Stimulated activated CD8-positive, alpha-beta memory T cell treated with anti-CD3 and anti-CD28 coated beads, Interleukin-7, amount 100 ng/mL, for 48 hours (primary cell): ENCODE measurements at regions not wholly inside any gene's neighbourhood (a gene's known extent, or its start where the extent isn't known, plus 50 kb on each side); places are given as distances from the start of the nearest gene placed in this dataset.

Source experiments
- DNase-seq, 2 donors: peaks; one replicate each; pipeline ENCODE4 v3.0.0-alpha.2; 2020; ENCODE audit warnings: low read depth in 1 of 2; ENCODE audit errors: extremely low read depth in 1 of 2

GRCh38 chr2:196433116-196433515 lies 206.4 kb upstream of the CCDC150 start:
- DNase-seq: no peak

DNA sequence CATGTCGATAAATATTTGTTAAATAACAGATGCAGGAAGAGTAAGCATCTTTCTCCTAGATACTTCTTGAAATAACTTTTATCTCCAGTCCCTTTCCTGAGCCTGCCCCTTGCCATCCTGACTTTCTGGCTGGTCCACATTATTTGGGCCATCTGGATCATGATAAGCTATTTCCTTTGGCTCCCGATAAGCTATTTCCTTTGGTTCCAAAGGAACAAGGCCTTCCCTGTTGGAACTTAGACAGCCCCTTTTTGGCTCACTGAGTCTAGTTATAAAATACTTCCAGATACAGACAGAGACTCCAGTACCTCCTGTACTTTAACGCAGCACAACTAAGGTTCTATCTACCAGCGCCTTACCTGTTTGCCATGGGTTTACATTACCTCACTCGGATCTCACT lies 205.3 kb upstream of the CCDC150 start:
- no peak for DNase-seq

GRCh38 chr2:196435189-196435588 lies 204.3 kb upstream of the CCDC150 start:
- no peak for DNase-seq

DNA sequence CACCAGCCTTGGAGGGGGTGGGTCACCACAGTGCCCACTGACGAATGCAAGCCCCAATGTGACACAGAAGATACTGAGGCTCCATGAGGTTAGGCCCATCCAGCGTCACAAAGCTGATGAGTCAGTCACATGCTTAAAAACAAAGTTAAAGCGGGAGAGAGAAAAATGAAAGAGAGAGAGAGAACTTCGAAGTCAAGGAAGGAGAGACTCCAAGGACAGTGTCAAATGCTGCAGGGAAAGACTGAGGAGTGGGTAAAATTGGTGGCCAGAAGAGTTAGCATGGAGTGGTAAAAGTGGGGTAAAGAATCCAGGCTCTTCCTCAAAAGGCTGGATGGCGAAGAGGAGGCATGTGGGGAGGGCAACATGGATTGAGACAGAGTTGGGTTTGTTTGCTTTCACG lies 201.9 kb upstream of the CCDC150 start:
- no peak for DNase-seq

- no peak for DNase-seq
These were observed 199.8 kb upstream of the CCDC150 start for GRCh38 chr2:196439760-196440159.

DNA sequence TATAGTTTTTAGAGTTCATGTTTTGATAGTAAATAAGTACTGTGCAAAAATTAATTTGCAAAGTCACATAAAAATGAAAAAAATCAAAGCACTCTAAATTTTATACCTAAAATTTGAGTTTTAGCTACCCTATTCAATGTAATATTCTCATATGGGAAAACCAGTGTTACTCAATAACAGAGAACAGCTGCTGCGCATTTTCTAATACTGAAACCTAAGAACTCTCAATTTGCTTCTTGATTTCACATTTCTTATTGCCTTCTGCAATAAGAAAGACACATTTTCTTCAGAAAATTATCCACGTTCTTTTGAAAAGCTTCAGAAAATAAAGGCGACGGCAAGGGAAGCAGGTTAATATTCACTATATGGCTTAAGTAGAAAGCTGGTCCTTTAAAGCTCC lies 199.1 kb upstream of the CCDC150 start:
- no peak for DNase-seq

DNA sequence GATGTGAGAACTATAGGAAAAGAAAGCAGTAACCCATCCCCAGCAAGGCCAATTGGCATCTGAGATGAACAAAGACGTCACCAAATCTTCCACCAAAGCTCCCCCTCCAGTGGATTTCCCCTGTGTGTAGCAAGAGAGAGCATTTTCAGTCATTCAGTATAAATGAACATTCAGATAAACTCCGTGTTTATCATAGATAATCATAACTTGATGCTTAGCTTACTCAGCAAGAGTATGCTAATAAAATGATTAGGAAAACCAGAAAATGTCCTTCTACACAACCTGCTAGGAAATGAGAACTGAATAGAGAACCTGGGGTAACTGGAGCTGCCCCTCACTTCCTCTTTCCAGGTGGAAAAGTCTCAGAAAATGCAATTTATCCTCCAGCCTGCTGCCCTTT lies 198.0 kb upstream of the CCDC150 start:
- no peak for DNase-seq

- DNase-seq: no peak
These were observed 197.3 kb upstream of the CCDC150 start for GRCh38 chr2:196442211-196442610.

- no peak for DNase-seq
These were observed 195.1 kb upstream of the CCDC150 start for GRCh38 chr2:196444442-196444841.

DNA sequence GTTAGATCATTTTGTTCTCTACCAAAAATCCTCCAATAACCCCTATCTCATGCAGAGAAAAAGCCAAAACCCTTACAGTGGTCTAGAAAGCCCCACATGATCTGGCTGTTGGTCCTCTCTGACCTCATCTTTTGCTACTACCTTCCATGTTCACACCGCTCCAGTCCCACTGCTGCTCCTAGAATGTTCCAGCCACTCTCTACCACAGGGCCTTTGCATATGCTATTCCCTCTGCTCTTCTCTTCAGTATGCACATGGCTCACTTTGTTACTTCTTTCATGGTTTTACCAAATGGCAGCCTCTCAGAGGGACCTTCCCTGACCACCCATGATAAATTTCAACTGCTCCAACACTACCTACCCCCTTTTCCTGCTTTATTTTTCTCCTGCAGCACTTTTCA lies 193.5 kb upstream of the CCDC150 start:
- DNase-seq: no peak

DNA sequence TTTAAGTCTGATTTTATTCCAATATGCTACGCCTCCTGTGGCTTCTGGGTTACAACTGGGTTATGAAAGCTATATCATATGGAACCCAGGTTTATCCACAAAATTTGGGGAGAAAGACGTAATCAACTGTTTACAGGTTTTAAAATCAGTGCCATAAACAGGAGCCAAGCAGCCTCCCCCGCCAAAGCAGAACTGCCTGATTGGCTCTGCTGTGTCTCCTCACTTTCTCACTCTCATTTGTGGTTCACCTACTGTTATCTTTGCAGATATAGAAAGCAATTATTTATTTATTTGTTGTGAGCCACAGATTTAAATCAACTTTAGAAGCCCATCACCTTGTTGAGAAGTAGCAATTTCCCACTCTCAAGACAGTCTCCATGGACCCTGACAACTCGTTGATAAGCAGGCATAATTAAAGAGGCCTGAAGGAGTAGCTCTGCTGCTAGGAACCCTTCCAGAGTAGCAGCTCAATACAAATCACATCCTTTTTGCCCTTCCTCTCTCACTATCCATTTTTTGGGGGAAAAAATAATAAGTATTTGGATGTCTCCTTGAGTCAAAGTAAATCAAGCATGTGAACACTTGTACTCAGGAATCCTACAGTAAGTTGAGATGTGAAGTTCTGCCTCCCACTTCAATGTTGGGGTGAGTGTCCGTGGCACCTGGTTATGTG lies 191.0 kb upstream of the CCDC150 start:
- no peak for DNase-seq

DNA sequence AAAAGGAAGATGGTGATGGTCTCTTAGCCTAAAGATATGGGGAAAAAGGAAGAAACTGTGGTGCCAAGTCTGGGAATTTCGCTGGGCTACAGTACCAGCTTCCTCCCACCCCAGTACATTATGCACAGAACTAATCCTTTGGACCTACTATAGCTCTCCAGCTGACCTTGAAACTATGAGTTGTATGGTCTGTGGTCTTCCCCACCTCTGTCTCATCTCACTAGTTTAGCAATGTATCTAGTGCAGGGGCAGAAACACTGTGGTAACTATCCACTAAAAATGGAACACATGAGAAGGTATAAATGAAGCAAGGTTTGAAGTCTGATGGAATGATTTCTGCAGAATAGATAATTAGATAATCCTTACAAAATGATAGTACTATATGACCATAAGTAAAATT lies 190.4 kb upstream of the CCDC150 start:
- no peak for DNase-seq

GRCh38 chr2:196452758-196453157 lies 186.8 kb upstream of the CCDC150 start:
- DNase-seq: no peak

DNA sequence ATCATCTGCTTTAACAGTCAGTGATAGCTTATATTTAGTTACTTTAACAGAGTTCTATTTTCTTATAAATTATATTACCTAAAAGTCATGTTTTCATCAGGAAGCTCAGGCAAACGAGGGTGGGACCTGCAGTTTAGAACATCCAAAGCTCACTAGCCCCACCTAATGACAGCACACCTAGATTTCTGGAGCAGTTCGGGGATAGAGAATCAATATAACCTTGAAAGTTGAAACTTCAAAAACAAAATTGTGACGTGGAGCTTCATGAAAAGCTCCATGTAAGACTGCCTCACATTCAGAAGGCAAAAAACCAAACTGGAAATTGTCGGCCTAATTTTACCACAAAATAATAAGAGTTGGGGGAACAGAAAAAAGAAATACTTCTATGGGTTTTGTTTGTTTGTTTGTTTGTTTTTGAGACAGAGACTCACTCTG lies 185.9 kb upstream of the CCDC150 start:
- peak in 1 of 2 donors; percentile 2 for DNase-seq

- DNase-seq: no peak
These were observed 185.0 kb upstream of the CCDC150 start for GRCh38 chr2:196454492-196454891.

GRCh38 chr2:196459539-196459938 lies 180.0 kb upstream of the CCDC150 start:
- DNase-seq: no peak

- DNase-seq: no peak
These were observed 175.8 kb upstream of the CCDC150 start for GRCh38 chr2:196463706-196464105.

GRCh38 chr2:196464311-196464710 lies 175.2 kb upstream of the CCDC150 start:
- no peak for DNase-seq

- DNase-seq: no peak
These were observed 172.9 kb upstream of the CCDC150 start for GRCh38 chr2:196466581-196466980.

DNA sequence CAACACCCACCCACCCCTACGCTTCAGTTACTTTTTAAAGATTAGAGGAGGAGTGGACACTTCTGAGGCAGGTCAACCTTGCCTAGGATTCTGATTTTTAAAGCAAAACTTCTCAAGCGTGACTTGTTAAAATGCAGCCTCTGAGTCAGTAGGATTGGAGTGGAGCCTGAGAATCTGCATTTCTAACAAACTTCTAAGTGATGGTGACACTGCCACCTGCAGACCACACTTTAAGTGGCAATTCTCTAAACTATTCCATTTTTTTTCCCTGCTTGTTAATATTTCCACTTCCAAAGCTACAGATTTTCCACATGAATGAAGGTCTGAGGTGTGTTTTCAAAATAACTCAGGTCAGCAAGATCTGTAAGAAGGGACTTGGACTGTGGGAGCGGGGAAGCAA lies 171.1 kb upstream of the CCDC150 start:
- DNase-seq: no peak

- no peak for DNase-seq
These were observed 165.9 kb upstream of the CCDC150 start for GRCh38 chr2:196473617-196474016.

- no peak for DNase-seq
These were observed 163.9 kb upstream of the CCDC150 start for GRCh38 chr2:196475611-196476010.

GRCh38 chr2:196478588-196478987 lies 160.9 kb upstream of the CCDC150 start:
- no peak for DNase-seq
